SK-N-SH (cell line): ENCODE measurements at regions not wholly inside any gene's neighbourhood (a gene's known extent, or its start where the extent isn't known, plus 50 kb on each side); places are given as distances from the start of the nearest gene placed in this dataset.

Experiments used
- CTCF ChIA-PET: fragments of 300-600, 350-600 bp; formaldehyde crosslinking; extraction: SDS; loops from one replicate; lab custom pipeline; 2021; lab: Yijun Ruan, JAX
- POLR2A ChIA-PET: fragments of 350-600 bp; sonication (Branson Sonifier 250); formaldehyde crosslinking; extraction: SDS; loops from one replicate; lab custom pipeline; 2020; ENCODE audit warnings: antibody characterized with exemption, inconsistent platforms; lab: Yijun Ruan, JAX
- DNase-seq: peaks from one replicate; pipeline ENCODE4 v3.0.0; 2012
- H2AFZ ChIP-seq: fragments of 200-600 bp; sonication (generic); 2 replicates; pipeline ENCODE4 v1.8.1; 2016; ENCODE audit warnings: antibody characterized with exemption, mild to moderate bottlenecking, low read depth
- H3F3A ChIP-seq: fragments of 200-600 bp; sonication (generic); replicated peaks from 2 replicates; pipeline ENCODE3; 2016; ENCODE audit warnings: antibody characterized with exemption, mild to moderate bottlenecking; ENCODE audit not compliant: insufficient read depth
- H3K27ac ChIP-seq, 2 experiments: fragments of 200-500 bp in 1 of 2; fragments of 200-600 bp in 1 of 2; sonication (Bioruptor generic) in 1 of 2; sonication (generic), shearing (Covaris generic) in 1 of 2; 2 replicates each; pipeline versions ENCODE4 v1.5.1 to v1.6.1; 2014 to 2016; ENCODE audit warnings: low read depth in 2 of 2, inconsistent platforms in 1 of 2, low read length in 1 of 2, mild to moderate bottlenecking in 1 of 2, mixed read lengths in 1 of 2
- H3K27me3 ChIP-seq: fragments of 200-600 bp; sonication (generic), shearing (Covaris generic); 2 replicates; pipeline ENCODE4 v1.6.1; 2016; ENCODE audit warnings: mixed run types; ENCODE audit not compliant: insufficient read depth
- H3K36me3 ChIP-seq, 2 experiments: fragments of 200-500 bp in 1 of 2; fragments of 200-600 bp in 1 of 2; sonication (Bioruptor generic) in 1 of 2; sonication (generic) in 1 of 2; replicated peaks in 1 of 2; 2 replicates each; pipeline versions ENCODE3 to v1.5.1; 2014 to 2016; ENCODE audit warnings: low read length in 1 of 2, mild to moderate bottlenecking in 1 of 2; ENCODE audit not compliant: insufficient read depth in 2 of 2, control insufficient read depth in 1 of 2
- H3K4me1 ChIP-seq, 2 experiments: fragments of 200-500 bp in 1 of 2; fragments of 200-600 bp in 1 of 2; sonication (Bioruptor generic) in 1 of 2; sonication (generic), shearing (Covaris generic) in 1 of 2; 2 replicates each; pipeline versions ENCODE4 v1.5.1 to v1.6.1; 2014 to 2016; ENCODE audit warnings: low read depth in 1 of 2, low read length in 1 of 2, mixed run types in 1 of 2; ENCODE audit not compliant: insufficient read depth in 2 of 2, control insufficient read depth in 1 of 2
- H3K4me2 ChIP-seq: fragments of 200-600 bp; sonication (generic), shearing (Covaris generic); 2 replicates; pipeline ENCODE4 v1.6.1; 2017; ENCODE audit warnings: mixed run types
- H3K4me3 ChIP-seq, 2 experiments: fragments of 200-500 bp in 1 of 2; fragments of 200-600 bp in 1 of 2; sonication (Bioruptor generic) in 1 of 2; sonication (generic), shearing (Covaris generic) in 1 of 2; 2 replicates each; pipeline versions ENCODE4 v1.5.1 to v1.8.1; 2014 to 2016; ENCODE audit warnings: low read depth in 2 of 2, inconsistent platforms in 1 of 2, low read length in 1 of 2, mild to moderate bottlenecking in 1 of 2, mixed read lengths in 1 of 2, moderate library complexity in 1 of 2
- H3K79me2 ChIP-seq: fragments of 200-600 bp; sonication (generic); 2 replicates; pipeline ENCODE4 v1.8.1; 2017; ENCODE audit warnings: mild to moderate bottlenecking; ENCODE audit not compliant: insufficient read depth
- H3K9ac ChIP-seq: fragments of 200-600 bp; sonication (generic); 2 replicates; pipeline ENCODE4 v1.6.1; 2017; ENCODE audit warnings: mixed run types
- H3K9me2 ChIP-seq: fragments of 200-600 bp; sonication (generic); 2 replicates; pipeline ENCODE4 v1.6.1; 2017; ENCODE audit warnings: mixed run types
- H3K9me3 ChIP-seq: fragments of 200-600 bp; sonication (generic); 2 replicates; pipeline ENCODE4 v1.6.1; 2017; ENCODE audit warnings: mixed run types, mild to moderate bottlenecking, moderate library complexity
- H4K20me1 ChIP-seq: fragments of 200-600 bp; sonication (generic); 2 replicates; pipeline ENCODE4 v1.6.1; 2017; ENCODE audit warnings: mild to moderate bottlenecking, mixed run types; ENCODE audit not compliant: insufficient read depth
- EP300 ChIP-seq, 2 experiments: IDR thresholded peaks; 2 replicates each; pipeline versions ENCODE4 v1.4.0 to v1.6.1; 2012; ENCODE audit warnings: borderline replicate concordance in 1 of 2, low read depth in 1 of 2, low read length in 1 of 2
- EZH2phosphoT487 ChIP-seq: fragments of 200-600 bp; sonication (generic); IDR thresholded peaks from 2 replicates; pipeline ENCODE4 v1.6.1; 2017; ENCODE audit warnings: low read depth, mixed run types, mild to moderate bottlenecking, antibody characterized with exemption, moderate library complexity, borderline replicate concordance
- FOXJ3 ChIP-seq: sonication (generic); formaldehyde crosslinking; IDR thresholded peaks from 2 replicates; pipeline ENCODE4 v1.5.1; 2020; ENCODE audit warnings: mild to moderate bottlenecking, missing genetic modification reagents
- FOXM1 ChIP-seq: IDR thresholded peaks from 2 replicates; pipeline ENCODE4 v1.4.0; 2012; ENCODE audit warnings: low read depth, mild to moderate bottlenecking
- GABPA ChIP-seq: IDR thresholded peaks from 2 replicates; pipeline ENCODE4 v1.4.0; 2012; ENCODE audit warnings: low read depth, mild to moderate bottlenecking
- GATA2 ChIP-seq: sonication (generic); formaldehyde crosslinking; IDR thresholded peaks from 2 replicates; pipeline ENCODE4 v1.5.0; 2020; ENCODE audit warnings: mild to moderate bottlenecking, missing genetic modification reagents
- JUND ChIP-seq: IDR thresholded peaks from 2 replicates; pipeline ENCODE4 v1.4.0; 2012
- MXI1 ChIP-seq: IDR thresholded peaks from 2 replicates; pipeline ENCODE4 v1.6.1; 2012; ENCODE audit warnings: mild to moderate bottlenecking, low read depth, low read length, improper control_type of control experiment
- POLR2AphosphoS5 ChIP-seq: IDR thresholded peaks from 2 replicates; pipeline ENCODE4 v1.6.1; 2012; ENCODE audit warnings: low read depth, low read length
- RAD21 ChIP-seq: IDR thresholded peaks from 2 replicates; pipeline ENCODE4 v1.6.1; 2012; ENCODE audit warnings: mild to moderate bottlenecking, low read length
- SMC3 ChIP-seq: IDR thresholded peaks from 2 replicates; pipeline ENCODE4 v1.6.1; 2012; ENCODE audit warnings: low read depth, low read length, improper control_type of control experiment
- TCF12 ChIP-seq: IDR thresholded peaks from 2 replicates; pipeline ENCODE4 v1.4.0; 2012
- USF2 ChIP-seq: fragments of 150-350 bp; IDR thresholded peaks from 2 replicates; pipeline ENCODE4 v1.6.1; 2017; ENCODE audit warnings: antibody characterized with exemption, low read length, low read depth, borderline replicate concordance
- WGBS: methylation state at CpG from one replicate; pipeline ENCODE4 v1.1.6; 2017; ENCODE audit warnings: low lambda C conversion rate; 5-methylcytosine and 5-hydroxymethylcytosine counted together
- TF ChIP-seq, protein P1 (sequence below): fragments of 200-600 bp; sonication (generic); IDR thresholded peaks from 2 replicates; pipeline ENCODE4 v1.6.1; 2017; ENCODE audit warnings: antibody characterized with exemption, mild to moderate bottlenecking, moderate library complexity
- TF ChIP-seq, protein P2 (sequence below): fragments of 150-350 bp; IDR thresholded peaks from 2 replicates; pipeline ENCODE4 v1.6.1; 2016; ENCODE audit warnings: mild to moderate bottlenecking, low read depth, low read length
- TF ChIP-seq, protein P3 (sequence below): IDR thresholded peaks from 2 replicates; pipeline ENCODE4 v1.4.0; 2012; ENCODE audit warnings: low read depth

DNA sequence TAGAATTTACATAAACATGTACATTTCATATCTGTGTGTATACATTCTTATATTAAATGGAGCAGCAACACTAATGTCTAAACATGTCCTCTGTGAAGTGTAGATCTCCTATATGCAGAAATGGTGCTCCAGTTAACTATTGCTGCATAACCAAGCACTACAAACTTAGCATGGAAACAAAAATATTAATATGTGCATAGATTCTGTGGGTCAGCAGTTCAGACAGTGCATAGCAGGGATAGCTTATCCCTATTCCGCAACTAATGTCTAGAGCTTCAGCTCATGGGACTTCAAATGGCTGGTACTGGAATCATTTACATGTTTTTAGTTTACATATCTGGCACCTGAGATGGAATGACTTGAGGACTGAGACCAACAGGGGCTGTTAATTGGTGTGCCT lies 652.1 kb downstream of the TLE4 start:
- Histone ChIP-seq H2AFZ (no peak overlapping the region), H3K36me3 (no peaks in the 10 kb centered on the region), H3K27me3 (no peaks in the 10 kb centered on the region), H3K4me2 (no peak overlapping the region), H3K4me1 (no peaks in the 10 kb centered on the region), H3F3A (no peaks in the 10 kb centered on the region), H4K20me1 (no peaks in the 10 kb centered on the region), H3K4me3 (no peak overlapping the region), H3K9ac (no peak overlapping the region), H3K79me2 (no peaks in the 10 kb centered on the region), H3K27ac (no peak overlapping the region), H3K9me2 (no peaks in the 10 kb centered on the region), H3K9me3 (no peaks in the 10 kb centered on the region)
- no peak for TF ChIP-seq EP300 (IDR thresholded peaks at IDR 0.05; ENCODE audit: borderline replicate concordance in 1 of 2, low read depth in 1 of 2, low read length in 1 of 2)
- 60% methylated on average over 1 of the region's 1 CpG for WGBS
- no peak for DNase-seq
- ChIA-PET CTCF (no interaction called here), POLR2A (no interaction called here)

GRCh38 chr9:80222466-80223169 lies 650.9 kb downstream of the TLE4 start:
- no peaks in the 10 kb centered on the region for H3F3A ChIP-seq
- no peaks in the 10 kb centered on the region for H3K4me1 ChIP-seq
- no peak overlapping the region for H2AFZ ChIP-seq
- TF ChIP-seq, protein P1, sequence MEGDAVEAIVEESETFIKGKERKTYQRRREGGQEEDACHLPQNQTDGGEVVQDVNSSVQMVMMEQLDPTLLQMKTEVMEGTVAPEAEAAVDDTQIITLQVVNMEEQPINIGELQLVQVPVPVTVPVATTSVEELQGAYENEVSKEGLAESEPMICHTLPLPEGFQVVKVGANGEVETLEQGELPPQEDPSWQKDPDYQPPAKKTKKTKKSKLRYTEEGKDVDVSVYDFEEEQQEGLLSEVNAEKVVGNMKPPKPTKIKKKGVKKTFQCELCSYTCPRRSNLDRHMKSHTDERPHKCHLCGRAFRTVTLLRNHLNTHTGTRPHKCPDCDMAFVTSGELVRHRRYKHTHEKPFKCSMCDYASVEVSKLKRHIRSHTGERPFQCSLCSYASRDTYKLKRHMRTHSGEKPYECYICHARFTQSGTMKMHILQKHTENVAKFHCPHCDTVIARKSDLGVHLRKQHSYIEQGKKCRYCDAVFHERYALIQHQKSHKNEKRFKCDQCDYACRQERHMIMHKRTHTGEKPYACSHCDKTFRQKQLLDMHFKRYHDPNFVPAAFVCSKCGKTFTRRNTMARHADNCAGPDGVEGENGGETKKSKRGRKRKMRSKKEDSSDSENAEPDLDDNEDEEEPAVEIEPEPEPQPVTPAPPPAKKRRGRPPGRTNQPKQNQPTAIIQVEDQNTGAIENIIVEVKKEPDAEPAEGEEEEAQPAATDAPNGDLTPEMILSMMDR: no peak
- TF ChIP-seq TCF12: no peak
- DNase-seq: no peak
- POLR2A ChIA-PET: no interaction called here
- no peaks in the 10 kb centered on the region for H3K27me3 ChIP-seq
- 29% methylated on average over 3 of the region's 3 CpGs for WGBS
- H3K4me2 ChIP-seq: no peak overlapping the region
- no peak overlapping the region for H3K9ac ChIP-seq
- no peaks in the 10 kb centered on the region for H3K9me3 ChIP-seq
- no peaks in the 10 kb centered on the region for H3K79me2 ChIP-seq
- CTCF ChIA-PET: no interaction called here
- no peaks in the 10 kb centered on the region for H3K9me2 ChIP-seq
- H4K20me1 ChIP-seq: no peaks in the 10 kb centered on the region
- H3K4me3 ChIP-seq: no peak overlapping the region
- no peaks in the 10 kb centered on the region for H3K36me3 ChIP-seq
- no peak overlapping the region for H3K27ac ChIP-seq

DNA sequence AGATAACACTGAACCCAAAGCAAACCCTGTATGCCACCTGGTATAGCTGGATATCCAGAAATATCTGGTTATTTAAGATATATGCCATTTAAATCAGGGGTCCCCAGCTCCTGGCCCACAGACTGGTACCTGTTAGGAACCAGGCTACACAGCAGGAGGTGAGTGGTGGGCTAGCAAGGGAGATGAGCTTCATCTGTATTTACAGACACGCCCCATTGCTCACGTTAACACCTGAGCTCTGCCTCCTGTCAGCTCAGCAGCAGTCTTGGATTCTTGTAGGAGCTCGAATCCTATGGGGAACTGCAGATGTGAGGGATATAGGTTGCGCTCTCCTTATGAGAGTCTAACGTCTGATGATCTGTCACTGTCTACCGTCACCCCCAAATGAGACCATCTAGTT lies 646.6 kb downstream of the TLE4 start:
- Histone ChIP-seq H3K4me1 (no peaks in the 10 kb centered on the region), H4K20me1 (no peaks in the 10 kb centered on the region), H3F3A (no peaks in the 10 kb centered on the region), H3K4me2 (no peak overlapping the region), H3K79me2 (no peaks in the 10 kb centered on the region), H3K9ac (no peak overlapping the region), H3K27ac (no peak overlapping the region), H2AFZ (no peak overlapping the region), H3K9me3 (no peaks in the 10 kb centered on the region), H3K36me3 (no peaks in the 10 kb centered on the region), H3K9me2 (no peaks in the 10 kb centered on the region), H3K27me3 (no peaks in the 10 kb centered on the region), H3K4me3 (no peak overlapping the region)
- POLR2A ChIA-PET: no interaction called here
- CTCF ChIA-PET: interaction anchor here (1.3 to 2.0 kb wide), 2 partner anchors 13 to 67 kb away, joined by 4 to 5 read pairs; no protein-coding TSS in a partner anchor
- WGBS: 48% methylated on average over 5 of the region's 6 CpGs
- TF ChIP-seq TCF12 (no peak), GABPA (no peak), MXI1 (no peak), GATA2 (CRISPR knock-in tag) (no peak), FOXJ3 (CRISPR knock-in tag) (no peak), POLR2AphosphoS5 (no peak), EZH2phosphoT487 (no peak), USF2 (no peak), SMC3 (no peak), RAD21 (no peak), FOXM1 (no peak), JUND (no peak)
- TF ChIP-seq, protein P1: no peak
- TF ChIP-seq, protein P2, sequence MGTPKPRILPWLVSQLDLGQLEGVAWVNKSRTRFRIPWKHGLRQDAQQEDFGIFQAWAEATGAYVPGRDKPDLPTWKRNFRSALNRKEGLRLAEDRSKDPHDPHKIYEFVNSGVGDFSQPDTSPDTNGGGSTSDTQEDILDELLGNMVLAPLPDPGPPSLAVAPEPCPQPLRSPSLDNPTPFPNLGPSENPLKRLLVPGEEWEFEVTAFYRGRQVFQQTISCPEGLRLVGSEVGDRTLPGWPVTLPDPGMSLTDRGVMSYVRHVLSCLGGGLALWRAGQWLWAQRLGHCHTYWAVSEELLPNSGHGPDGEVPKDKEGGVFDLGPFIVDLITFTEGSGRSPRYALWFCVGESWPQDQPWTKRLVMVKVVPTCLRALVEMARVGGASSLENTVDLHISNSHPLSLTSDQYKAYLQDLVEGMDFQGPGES: no peak
- TF ChIP-seq, protein P3, sequence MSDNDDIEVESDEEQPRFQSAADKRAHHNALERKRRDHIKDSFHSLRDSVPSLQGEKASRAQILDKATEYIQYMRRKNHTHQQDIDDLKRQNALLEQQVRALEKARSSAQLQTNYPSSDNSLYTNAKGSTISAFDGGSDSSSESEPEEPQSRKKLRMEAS: no peak
- no peak for DNase-seq
